WTC11 (cell line): ENCODE measurements at regions not wholly inside any gene's neighbourhood (a gene's known extent, or its start where the extent isn't known, plus 50 kb on each side); places are given as distances from the start of the nearest gene placed in this dataset.

Experiments
- NFE2L1 ChIP-seq: sonication (generic); formaldehyde crosslinking; IDR thresholded peaks from 2 replicates; pipeline ENCODE4 v1.8.1; 2023; ENCODE audit warnings: missing genetic modification reagents
- NFYB ChIP-seq: sonication (generic); formaldehyde crosslinking; conservative IDR thresholded peaks from 2 replicates; pipeline ENCODE4 v1.8.0; 2022; ENCODE audit warnings: low read depth, missing genetic modification reagents
- NR1H2 ChIP-seq: sonication (generic); formaldehyde crosslinking; IDR thresholded peaks from 2 replicates; pipeline ENCODE4 v1.9.0; 2021; ENCODE audit warnings: mild to moderate bottlenecking, moderate library complexity, missing genetic modification reagents
- NR3C1 ChIP-seq: sonication (generic); formaldehyde crosslinking; conservative IDR thresholded peaks from 2 replicates; pipeline ENCODE4 v1.8.1; 2023; ENCODE audit warnings: low read depth, mild to moderate bottlenecking, missing genetic modification reagents
- TF ChIP-seq, protein P1 (sequence below): fragments of 200-600 bp; IDR thresholded peaks from 2 replicates; pipeline ENCODE4 v1.8.0; 2022; ENCODE audit warnings: antibody characterized with exemption
- TF ChIP-seq, protein P2 (sequence below): sonication (generic); formaldehyde crosslinking; conservative IDR thresholded peaks from 2 replicates; pipeline ENCODE4 v1.8.1; 2022; ENCODE audit warnings: mild to moderate bottlenecking, missing genetic modification reagents
- TF ChIP-seq, protein P3 (sequence below): sonication (generic); formaldehyde crosslinking; IDR thresholded peaks from 2 replicates; pipeline ENCODE4 v1.8.0; 2022; ENCODE audit warnings: mild to moderate bottlenecking, missing genetic modification reagents
- TF ChIP-seq, protein P4 (sequence below): sonication (generic); formaldehyde crosslinking; IDR thresholded peaks from 2 replicates; pipeline ENCODE4 v1.8.1; 2022; ENCODE audit warnings: mild to moderate bottlenecking, moderate library complexity, missing genetic modification reagents
- TF ChIP-seq, protein P5 (sequence below): sonication (generic); formaldehyde crosslinking; IDR thresholded peaks from 2 replicates; pipeline ENCODE4 v1.8.1; 2022; ENCODE audit warnings: missing genetic modification reagents, borderline replicate concordance
- TF ChIP-seq, protein P6 (sequence below): sonication (generic); formaldehyde crosslinking; IDR thresholded peaks from 2 replicates; pipeline ENCODE4 v1.8.1; 2023; ENCODE audit warnings: mild to moderate bottlenecking, missing genetic modification reagents, borderline replicate concordance

DNA sequence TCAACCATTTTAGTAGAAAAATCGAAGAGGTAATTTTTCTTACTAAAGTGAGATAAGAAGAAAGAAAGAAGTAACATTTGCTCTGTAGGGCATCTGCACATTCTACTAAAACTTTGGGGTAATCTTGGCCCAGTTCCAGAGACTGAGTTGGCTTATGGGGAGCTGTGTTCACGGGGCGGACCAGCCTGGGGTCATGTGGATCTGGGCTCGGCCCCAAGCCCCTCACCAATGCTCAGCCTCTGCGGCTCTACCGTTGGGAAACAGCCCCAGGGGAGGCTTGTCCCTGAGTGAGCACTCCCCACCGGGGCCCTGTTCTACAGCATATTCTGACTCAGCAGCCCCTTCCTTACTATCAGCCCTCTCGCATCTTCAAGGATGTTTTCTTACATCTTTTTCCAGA is 132.3 kb downstream of the RTP5 start:
- TF ChIP-seq, protein P1, sequence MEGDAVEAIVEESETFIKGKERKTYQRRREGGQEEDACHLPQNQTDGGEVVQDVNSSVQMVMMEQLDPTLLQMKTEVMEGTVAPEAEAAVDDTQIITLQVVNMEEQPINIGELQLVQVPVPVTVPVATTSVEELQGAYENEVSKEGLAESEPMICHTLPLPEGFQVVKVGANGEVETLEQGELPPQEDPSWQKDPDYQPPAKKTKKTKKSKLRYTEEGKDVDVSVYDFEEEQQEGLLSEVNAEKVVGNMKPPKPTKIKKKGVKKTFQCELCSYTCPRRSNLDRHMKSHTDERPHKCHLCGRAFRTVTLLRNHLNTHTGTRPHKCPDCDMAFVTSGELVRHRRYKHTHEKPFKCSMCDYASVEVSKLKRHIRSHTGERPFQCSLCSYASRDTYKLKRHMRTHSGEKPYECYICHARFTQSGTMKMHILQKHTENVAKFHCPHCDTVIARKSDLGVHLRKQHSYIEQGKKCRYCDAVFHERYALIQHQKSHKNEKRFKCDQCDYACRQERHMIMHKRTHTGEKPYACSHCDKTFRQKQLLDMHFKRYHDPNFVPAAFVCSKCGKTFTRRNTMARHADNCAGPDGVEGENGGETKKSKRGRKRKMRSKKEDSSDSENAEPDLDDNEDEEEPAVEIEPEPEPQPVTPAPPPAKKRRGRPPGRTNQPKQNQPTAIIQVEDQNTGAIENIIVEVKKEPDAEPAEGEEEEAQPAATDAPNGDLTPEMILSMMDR = no peak
- TF ChIP-seq, protein P2, sequence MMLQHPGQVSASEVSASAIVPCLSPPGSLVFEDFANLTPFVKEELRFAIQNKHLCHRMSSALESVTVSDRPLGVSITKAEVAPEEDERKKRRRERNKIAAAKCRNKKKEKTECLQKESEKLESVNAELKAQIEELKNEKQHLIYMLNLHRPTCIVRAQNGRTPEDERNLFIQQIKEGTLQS (CRISPR knock-in tag) = no peak
- TF ChIP-seq, protein P3, sequence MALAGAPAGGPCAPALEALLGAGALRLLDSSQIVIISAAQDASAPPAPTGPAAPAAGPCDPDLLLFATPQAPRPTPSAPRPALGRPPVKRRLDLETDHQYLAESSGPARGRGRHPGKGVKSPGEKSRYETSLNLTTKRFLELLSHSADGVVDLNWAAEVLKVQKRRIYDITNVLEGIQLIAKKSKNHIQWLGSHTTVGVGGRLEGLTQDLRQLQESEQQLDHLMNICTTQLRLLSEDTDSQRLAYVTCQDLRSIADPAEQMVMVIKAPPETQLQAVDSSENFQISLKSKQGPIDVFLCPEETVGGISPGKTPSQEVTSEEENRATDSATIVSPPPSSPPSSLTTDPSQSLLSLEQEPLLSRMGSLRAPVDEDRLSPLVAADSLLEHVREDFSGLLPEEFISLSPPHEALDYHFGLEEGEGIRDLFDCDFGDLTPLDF = no peak
- TF ChIP-seq NR1H2 (CRISPR knock-in tag) (no peak), NR3C1 (CRISPR knock-in tag) (no peak), NFYB (CRISPR knock-in tag) (no peak), NFE2L1 (CRISPR knock-in tag) (no peak)
- TF ChIP-seq, protein P4, sequence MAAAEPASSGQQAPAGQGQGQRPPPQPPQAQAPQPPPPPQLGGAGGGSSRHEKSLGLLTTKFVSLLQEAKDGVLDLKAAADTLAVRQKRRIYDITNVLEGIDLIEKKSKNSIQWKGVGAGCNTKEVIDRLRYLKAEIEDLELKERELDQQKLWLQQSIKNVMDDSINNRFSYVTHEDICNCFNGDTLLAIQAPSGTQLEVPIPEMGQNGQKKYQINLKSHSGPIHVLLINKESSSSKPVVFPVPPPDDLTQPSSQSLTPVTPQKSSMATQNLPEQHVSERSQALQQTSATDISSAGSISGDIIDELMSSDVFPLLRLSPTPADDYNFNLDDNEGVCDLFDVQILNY = no peak
- TF ChIP-seq, protein P5, sequence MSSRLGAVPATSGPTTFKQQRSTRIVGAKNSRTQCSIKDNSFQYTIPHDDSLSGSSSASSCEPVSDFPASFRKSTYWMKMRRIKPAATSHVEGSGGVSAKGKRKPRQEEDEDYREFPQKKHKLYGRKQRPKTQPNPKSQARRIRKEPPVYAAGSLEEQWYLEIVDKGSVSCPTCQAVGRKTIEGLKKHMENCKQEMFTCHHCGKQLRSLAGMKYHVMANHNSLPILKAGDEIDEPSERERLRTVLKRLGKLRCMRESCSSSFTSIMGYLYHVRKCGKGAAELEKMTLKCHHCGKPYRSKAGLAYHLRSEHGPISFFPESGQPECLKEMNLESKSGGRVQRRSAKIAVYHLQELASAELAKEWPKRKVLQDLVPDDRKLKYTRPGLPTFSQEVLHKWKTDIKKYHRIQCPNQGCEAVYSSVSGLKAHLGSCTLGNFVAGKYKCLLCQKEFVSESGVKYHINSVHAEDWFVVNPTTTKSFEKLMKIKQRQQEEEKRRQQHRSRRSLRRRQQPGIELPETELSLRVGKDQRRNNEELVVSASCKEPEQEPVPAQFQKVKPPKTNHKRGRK (CRISPR knock-in tag) = no peak
- TF ChIP-seq, protein P6, sequence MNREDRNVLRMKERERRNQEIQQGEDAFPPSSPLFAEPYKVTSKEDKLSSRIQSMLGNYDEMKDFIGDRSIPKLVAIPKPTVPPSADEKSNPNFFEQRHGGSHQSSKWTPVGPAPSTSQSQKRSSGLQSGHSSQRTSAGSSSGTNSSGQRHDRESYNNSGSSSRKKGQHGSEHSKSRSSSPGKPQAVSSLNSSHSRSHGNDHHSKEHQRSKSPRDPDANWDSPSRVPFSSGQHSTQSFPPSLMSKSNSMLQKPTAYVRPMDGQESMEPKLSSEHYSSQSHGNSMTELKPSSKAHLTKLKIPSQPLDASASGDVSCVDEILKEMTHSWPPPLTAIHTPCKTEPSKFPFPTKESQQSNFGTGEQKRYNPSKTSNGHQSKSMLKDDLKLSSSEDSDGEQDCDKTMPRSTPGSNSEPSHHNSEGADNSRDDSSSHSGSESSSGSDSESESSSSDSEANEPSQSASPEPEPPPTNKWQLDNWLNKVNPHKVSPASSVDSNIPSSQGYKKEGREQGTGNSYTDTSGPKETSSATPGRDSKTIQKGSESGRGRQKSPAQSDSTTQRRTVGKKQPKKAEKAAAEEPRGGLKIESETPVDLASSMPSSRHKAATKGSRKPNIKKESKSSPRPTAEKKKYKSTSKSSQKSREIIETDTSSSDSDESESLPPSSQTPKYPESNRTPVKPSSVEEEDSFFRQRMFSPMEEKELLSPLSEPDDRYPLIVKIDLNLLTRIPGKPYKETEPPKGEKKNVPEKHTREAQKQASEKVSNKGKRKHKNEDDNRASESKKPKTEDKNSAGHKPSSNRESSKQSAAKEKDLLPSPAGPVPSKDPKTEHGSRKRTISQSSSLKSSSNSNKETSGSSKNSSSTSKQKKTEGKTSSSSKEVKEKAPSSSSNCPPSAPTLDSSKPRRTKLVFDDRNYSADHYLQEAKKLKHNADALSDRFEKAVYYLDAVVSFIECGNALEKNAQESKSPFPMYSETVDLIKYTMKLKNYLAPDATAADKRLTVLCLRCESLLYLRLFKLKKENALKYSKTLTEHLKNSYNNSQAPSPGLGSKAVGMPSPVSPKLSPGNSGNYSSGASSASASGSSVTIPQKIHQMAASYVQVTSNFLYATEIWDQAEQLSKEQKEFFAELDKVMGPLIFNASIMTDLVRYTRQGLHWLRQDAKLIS (CRISPR knock-in tag) = no peak
